Astrocyte of the spinal cord (primary cell): ENCODE measurements at regions not wholly inside any gene's neighbourhood (a gene's known extent, or its start where the extent isn't known, plus 50 kb on each side); places are given as distances from the start of the nearest gene placed in this dataset.

Source experiments
- DNase-seq: peaks from one replicate; pipeline ENCODE4 v3.0.0; 2011; ENCODE audit warnings: low read depth, low spot score
- H3K4me3 ChIP-seq: 2 replicates; pipeline ENCODE4 v1.5.1; 2011; ENCODE audit warnings: low read depth, mild to moderate bottlenecking, low read length, moderate library complexity
- in situ Hi-C: cut with HindIII; loops from 2 replicates; pipeline ENCODE4 v1.10.0; 2017; ENCODE audit warnings: low sequenced_read_pairs
- TF ChIP-seq, protein P1 (sequence below): IDR thresholded peaks from 2 replicates; pipeline ENCODE4 v1.5.1; 2012; ENCODE audit warnings: low read depth, mild to moderate bottlenecking, low read length, inconsistent platforms

DNA sequence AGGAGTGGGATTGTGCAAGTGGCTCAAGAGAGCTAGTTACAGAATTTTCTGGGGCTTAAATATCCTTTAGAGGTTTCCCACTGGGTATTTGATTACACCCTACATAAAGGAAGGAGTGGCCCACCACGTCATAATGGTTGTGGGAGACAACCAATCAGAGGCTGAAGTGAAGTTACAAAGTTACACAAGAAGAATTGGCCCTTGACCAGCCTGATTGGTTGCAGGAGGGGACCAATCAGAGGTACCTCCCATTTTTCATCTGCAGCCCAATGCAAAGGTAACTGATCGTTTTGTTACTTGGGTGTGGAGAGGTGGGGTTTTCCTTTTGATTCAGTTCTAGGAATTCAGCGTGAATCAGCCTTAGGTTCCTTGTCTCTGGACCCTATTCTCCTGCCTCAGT is 430.5 kb upstream of the FAT3 start:
- in situ Hi-C loops: no loop called here
- H3K4me3 ChIP-seq: no peak overlapping the region
- no peak for DNase-seq
- TF ChIP-seq, protein P1, sequence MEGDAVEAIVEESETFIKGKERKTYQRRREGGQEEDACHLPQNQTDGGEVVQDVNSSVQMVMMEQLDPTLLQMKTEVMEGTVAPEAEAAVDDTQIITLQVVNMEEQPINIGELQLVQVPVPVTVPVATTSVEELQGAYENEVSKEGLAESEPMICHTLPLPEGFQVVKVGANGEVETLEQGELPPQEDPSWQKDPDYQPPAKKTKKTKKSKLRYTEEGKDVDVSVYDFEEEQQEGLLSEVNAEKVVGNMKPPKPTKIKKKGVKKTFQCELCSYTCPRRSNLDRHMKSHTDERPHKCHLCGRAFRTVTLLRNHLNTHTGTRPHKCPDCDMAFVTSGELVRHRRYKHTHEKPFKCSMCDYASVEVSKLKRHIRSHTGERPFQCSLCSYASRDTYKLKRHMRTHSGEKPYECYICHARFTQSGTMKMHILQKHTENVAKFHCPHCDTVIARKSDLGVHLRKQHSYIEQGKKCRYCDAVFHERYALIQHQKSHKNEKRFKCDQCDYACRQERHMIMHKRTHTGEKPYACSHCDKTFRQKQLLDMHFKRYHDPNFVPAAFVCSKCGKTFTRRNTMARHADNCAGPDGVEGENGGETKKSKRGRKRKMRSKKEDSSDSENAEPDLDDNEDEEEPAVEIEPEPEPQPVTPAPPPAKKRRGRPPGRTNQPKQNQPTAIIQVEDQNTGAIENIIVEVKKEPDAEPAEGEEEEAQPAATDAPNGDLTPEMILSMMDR: no peak

DNA sequence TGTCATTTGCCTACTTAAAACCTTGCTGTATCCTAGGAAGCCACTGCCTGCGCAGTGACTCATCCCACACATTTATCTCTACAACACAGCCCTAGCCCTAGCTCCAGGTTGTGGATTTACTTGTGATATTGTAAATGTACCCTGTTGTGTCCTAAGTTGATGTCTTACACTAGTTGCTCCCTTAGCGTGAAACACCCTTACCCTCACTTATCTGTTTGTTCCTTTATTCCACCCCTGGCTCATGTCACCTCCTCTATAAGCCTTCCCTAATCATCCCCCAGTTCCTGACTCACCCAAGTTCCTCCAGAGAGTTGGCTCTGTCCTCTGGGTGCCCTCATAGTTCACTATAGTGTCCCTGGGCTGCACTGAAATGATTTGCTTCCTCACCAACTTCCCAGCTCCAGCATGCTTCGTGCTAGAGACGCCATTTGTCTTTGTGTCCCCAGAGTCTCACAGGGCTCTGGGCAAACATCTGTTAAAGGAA is 431.8 kb upstream of the FAT3 start:
- DNase-seq: no peak
- no peak overlapping the region for H3K4me3 ChIP-seq
- TF ChIP-seq, protein P1: no peak
- in situ Hi-C loops: no loop called here

DNA sequence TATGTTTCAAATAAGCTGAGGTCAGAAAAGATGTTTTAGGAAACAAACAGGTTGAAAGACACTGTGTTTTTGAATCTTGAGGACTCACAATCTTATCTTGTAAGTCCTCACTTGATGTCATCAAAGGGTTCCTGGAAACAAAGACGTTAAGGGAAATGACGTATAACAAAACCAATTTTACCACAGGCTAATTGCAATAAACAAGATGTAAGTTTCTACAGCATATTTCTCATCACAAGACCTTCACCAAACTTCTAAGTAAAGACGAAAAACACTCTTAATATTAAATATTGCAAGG is 433.5 kb upstream of the FAT3 start:
- TF ChIP-seq, protein P1: no peak
- in situ Hi-C loops: no loop called here
- DNase-seq: no peak
- no peak overlapping the region for H3K4me3 ChIP-seq

DNA sequence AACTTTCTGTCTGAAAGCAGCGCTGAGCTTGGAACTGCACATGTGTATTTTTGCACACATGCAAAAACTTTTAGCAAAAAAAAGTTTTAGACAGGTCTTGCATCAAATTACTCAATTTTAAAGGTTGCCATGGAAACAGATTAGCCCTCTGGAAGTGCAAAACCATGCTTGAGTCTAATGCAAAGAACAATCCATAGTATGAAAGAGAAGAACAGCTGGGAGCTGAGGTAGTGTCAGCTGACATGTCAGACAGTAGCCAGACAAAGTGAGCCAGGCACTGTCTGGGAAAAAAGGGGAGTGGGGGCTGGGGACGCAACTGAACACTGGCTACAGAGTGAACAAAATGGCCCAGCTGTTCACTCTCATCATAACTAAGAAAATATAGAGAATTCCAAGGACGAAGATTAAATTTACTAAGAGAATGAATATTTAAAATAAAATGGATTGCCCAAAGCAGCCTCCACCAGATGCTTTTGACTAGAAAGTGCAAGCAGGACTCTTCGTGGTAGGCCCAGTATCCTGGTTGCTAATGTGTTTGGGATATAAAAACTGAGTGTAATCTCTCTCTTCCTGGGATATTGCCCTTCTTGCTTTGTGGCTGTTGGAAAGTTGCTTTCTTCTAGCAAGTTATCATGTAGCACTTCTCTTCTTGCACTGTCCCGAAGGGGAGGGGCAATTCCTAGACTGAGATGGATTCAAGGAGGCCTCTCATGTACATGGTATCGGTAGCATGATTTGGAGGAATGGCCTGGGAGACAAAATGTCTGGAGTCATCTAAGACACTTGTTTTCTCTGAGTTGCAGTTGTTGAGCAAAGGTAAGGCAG is 434.1 kb upstream of the FAT3 start:
- TF ChIP-seq, protein P1: no peak
- in situ Hi-C loops: no loop called here
- no peak for DNase-seq
- no peak overlapping the region for H3K4me3 ChIP-seq

DNA sequence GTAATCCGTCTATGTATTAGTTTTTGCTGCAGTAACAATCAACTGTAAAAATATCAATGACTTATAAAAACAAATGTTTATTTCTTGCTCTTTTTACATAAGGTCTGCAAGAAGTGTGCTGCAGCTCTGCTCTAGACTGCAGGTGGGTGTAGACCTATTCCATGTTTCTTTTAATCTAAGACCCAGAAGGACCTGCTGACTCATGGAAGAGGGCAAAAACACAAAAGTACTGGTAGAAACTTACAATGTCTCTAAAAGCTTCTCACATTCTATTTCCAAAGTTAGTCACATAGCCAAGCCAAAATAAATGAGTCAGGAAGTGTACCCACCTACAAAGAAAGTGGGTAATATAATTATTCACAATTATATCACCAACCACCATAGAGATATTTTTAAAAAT is 435.9 kb upstream of the FAT3 start:
- in situ Hi-C loops: no loop called here
- TF ChIP-seq, protein P1: no peak
- no peak overlapping the region for H3K4me3 ChIP-seq
- no peak for DNase-seq

DNA sequence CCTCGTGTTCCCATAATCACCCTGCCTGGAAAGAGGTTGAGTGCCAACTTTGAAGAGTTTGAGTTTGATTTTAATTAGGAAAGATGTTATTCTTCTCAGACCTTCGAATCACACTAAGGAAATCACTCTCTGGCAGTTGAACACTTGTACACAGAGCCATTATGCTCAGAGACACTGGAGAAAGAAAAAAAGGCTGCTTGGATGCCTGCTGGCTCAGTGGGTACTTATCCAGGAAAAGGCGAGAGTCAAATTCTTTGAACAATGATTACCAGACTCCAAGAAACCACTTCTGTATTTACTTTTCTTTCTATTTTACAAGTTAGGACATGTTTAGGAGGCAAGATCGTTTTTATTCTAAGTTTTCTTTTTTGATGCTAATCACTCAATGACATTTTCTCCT is 438.5 kb upstream of the FAT3 start:
- in situ Hi-C loops: no loop called here
- DNase-seq: no peak
- TF ChIP-seq, protein P1: no peak
- no peak overlapping the region for H3K4me3 ChIP-seq
